ENCODE measurements at regions not wholly inside any gene's neighbourhood (a gene's known extent, or its start where the extent isn't known, plus 50 kb on each side); places are given as distances from the start of the nearest gene placed in this dataset.

DNA sequence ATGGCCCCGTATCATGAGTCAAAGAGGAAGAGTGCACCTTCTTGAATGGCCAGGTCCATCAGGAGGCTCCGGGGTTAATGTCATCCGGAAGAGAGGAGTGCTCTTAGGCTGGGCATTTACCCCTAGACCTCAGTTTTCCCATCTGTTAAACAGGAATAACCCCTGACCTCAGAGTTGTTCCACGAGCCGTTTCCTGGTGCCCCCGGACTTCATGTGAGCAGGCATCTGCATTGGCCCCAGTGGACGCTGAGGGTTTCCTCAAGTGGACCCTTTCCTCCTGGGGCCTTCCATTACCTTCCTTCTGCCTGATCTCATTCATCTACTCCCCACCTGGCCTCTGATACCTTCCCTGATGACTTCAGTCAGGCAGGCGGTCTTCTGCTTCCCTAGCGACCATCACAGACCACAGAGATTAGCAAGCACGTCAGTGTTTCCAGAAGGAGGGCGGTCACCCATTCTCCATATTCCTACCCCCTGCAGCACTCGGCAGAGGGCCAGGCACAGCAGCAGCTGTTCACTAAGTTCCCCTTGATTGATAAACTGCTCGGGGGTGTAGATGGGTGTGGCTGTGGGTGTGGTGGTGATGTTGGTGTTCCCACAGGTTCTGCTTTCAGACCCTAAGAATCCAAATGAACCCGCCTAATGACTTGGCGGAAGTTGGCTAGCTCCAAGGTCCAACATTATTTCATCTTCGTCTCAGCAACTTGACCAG lies 346.6 kb upstream of the TNRC6C start:
- WGBS, 2 experiments (ENCODE audit: extremely low coverage in 1 of 2, insufficient coverage in 1 of 2, insufficient read length in 1 of 2, insufficient replicate concordance in 2 of 2, low coverage in 1 of 2, low lambda C conversion rate in 2 of 2, missing lambda C conversion rate in 1 of 2) = 89% methylated on average over 16 of the region's 16 CpGs; no CpG with 5 or more reads in 1 of the 2 experiments

More for the DNA sequence above, 346.6 kb upstream of the TNRC6C start:
- Histone ChIP-seq H2AK5ac (ENCODE audit: low read depth, low read length) (no peak overlapping the region), H2BK12ac (ENCODE audit: low read depth, low read length) (no peak overlapping the region), H3K23me2 (ENCODE audit: low read depth, low read length) (no peaks in the 10 kb centered on the region), H3K4me2 (ENCODE audit: insufficient read depth in 1 of 2, low read depth in 2 of 2, low read length in 2 of 2) (no peak overlapping the region), H3K14ac (ENCODE audit: insufficient read length) (no peak overlapping the region), H2BK120ac (replicated peaks; ENCODE audit: low read depth, low read length) (no peak overlapping the region), H3K4me1 (replicated peaks in 1 of 4; ENCODE audit: control insufficient read depth in 3 of 4, insufficient read depth in 4 of 4, low read length in 3 of 4) (peaks cover 0 to 6% (median 0%) of the 10 kb centered on the region in 4 experiments; a peak in 5 of 7 replicates), H3K4me3 (ENCODE audit: extremely low read depth in 1 of 4, insufficient read depth in 2 of 4, low read depth in 3 of 4, low read length in 4 of 4) (no peak overlapping the region), H4K20me1 (replicated peaks in 1 of 2; ENCODE audit: control insufficient read depth in 1 of 2, insufficient read depth in 2 of 2, low read length in 2 of 2) (no peaks in the 10 kb centered on the region), H3K79me2 (ENCODE audit: control insufficient read depth in 1 of 2, insufficient read depth in 2 of 2, low read length in 2 of 2) (no peaks in the 10 kb centered on the region), H3K79me1 (ENCODE audit: low read depth, low read length) (no peaks in the 10 kb centered on the region), H2AFZ (ENCODE audit: low read length) (no peak overlapping the region), H3K36me3 (ENCODE audit: control insufficient read depth in 2 of 4, insufficient read depth in 4 of 4, low read length in 3 of 4) (no peaks in the 10 kb centered on the region), H2BK20ac (ENCODE audit: low read length) (no peak overlapping the region), H4K91ac (replicated peaks; ENCODE audit: insufficient read length, low read length) (no peak overlapping the region), H2BK5ac (ENCODE audit: low read depth, low read length) (no peak overlapping the region), H4K8ac (ENCODE audit: extremely low read depth, insufficient read depth, low read length) (no peak overlapping the region), H4K5ac (ENCODE audit: insufficient read length, low read depth, low read length) (no peak overlapping the region), H2BK15ac (ENCODE audit: low read length) (no peak overlapping the region), H3K9me3 (ENCODE audit: insufficient read depth in 2 of 2, low read depth in 1 of 2, low read length in 1 of 2) (0 out of 4 replicates have a peak, but pooled peaks cover 0 to 3% of the 10 kb centered on the region in 2 experiments), H3K9ac (replicated peaks in 1 of 4; ENCODE audit: extremely low read depth in 1 of 4, low read depth in 3 of 4, low read length in 3 of 4) (no peak overlapping the region), H3K27ac (ENCODE audit: low read depth, low read length) (no peak overlapping the region), H3K18ac (ENCODE audit: extremely low read depth, low read length) (no peak overlapping the region), H3K4ac (replicated peaks; ENCODE audit: insufficient read length, low read depth, low read length) (no peak overlapping the region), H3K27me3 (replicated peaks in 1 of 4; ENCODE audit: control insufficient read depth in 3 of 4, extremely low read depth in 1 of 4, insufficient read depth in 3 of 4, low read length in 3 of 4) (no peaks in the 10 kb centered on the region), H3K56ac (replicated peaks; ENCODE audit: insufficient read length, low read depth, low read length) (no peak overlapping the region), H3K23ac (ENCODE audit: insufficient read length) (no peak overlapping the region)
- POLR2A ChIA-PET (ENCODE audit: partially characterized antibody) = no interaction called here
- DNase-seq (ENCODE audit: low read depth in 1 of 2, low spot score in 2 of 2) (no peak), FAIRE-seq (no peak)
- TF ChIP-seq POU5F1 (IDR thresholded peaks at IDR 0.05; ENCODE audit: low read depth, low read length) (no peak), GABPA (IDR thresholded peaks at IDR 0.05; ENCODE audit: borderline replicate concordance, insufficient read depth, low read length) (no peak), TAF1 (IDR thresholded peaks at IDR 0.05; ENCODE audit: low read depth, low read length) (no peak), CTBP2 (IDR thresholded peaks at IDR 0.05; ENCODE audit: borderline replicate concordance, insufficient read depth, insufficient read length, low read length) (no peak), JUND (IDR thresholded peaks at IDR 0.05; ENCODE audit: low read length) (no peak), PHF8 (conservative IDR thresholded peaks at IDR 0.05; ENCODE audit: low read depth, low read length) (no peak), KDM5A (IDR thresholded peaks at IDR 0.05; ENCODE audit: low read length) (no peak), POLR2AphosphoS5 (IDR thresholded peaks at IDR 0.05; ENCODE audit: low read depth, low read length) (no peak), SIN3A (conservative IDR thresholded peaks at IDR 0.05 in 1 of 2, IDR thresholded peaks at IDR 0.05 in 1 of 2; ENCODE audit: low read depth in 1 of 2, low read length in 2 of 2) (no peak), SIX5 (IDR thresholded peaks at IDR 0.05; ENCODE audit: low read depth, low read length) (no peak)
- TF ChIP-seq, protein P1, sequence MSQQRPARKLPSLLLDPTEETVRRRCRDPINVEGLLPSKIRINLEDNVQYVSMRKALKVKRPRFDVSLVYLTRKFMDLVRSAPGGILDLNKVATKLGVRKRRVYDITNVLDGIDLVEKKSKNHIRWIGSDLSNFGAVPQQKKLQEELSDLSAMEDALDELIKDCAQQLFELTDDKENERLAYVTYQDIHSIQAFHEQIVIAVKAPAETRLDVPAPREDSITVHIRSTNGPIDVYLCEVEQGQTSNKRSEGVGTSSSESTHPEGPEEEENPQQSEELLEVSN (IDR thresholded peaks at IDR 0.05) = no peak
- TF ChIP-seq, protein P2, sequence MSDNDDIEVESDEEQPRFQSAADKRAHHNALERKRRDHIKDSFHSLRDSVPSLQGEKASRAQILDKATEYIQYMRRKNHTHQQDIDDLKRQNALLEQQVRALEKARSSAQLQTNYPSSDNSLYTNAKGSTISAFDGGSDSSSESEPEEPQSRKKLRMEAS (IDR thresholded peaks at IDR 0.05) = no peak
- CTCF ChIA-PET (ENCODE audit: partially characterized antibody) = interaction anchor here (1.3 to 1.5 kb wide), 2 partner anchors 18 to 70 kb away, joined by 4 read pairs; no protein-coding TSS in a partner anchor
